ENCODE measurements at regions not wholly inside any gene's neighbourhood (a gene's known extent, or its start where the extent isn't known, plus 50 kb on each side); places are given as distances from the start of the nearest gene placed in this dataset.
"Not testable (repeated sequence)": the region's sequence is repeated elsewhere in the genome, so short reads cannot be mapped to it uniquely, and the experiment has no call there.

GRCh38 chr9:31597086-31597485 is 787.4 kb upstream of the ACO1 start:
- not testable (repeated sequence) for TF ChIP-seq EZH2 (IDR thresholded peaks at IDR 0.05; ENCODE audit: borderline replicate concordance, low read length); CTCF (IDR thresholded peaks at IDR 0.05; ENCODE audit: low read length)
